Caco-2 (cell line): ENCODE measurements at regions not wholly inside any gene's neighbourhood (a gene's known extent, or its start where the extent isn't known, plus 50 kb on each side); places are given as distances from the start of the nearest gene placed in this dataset.

ENCODE experiments used
- BruUV-seq: library from RNA; stranded (reverse); fragments of 400-500 nt; replicated peaks from 2 replicates; lab custom pipeline; 2021; lab: Mats Ljungman, UMichigan
- CTCF ChIA-PET: fragments of 300-600 bp; sonication (Branson Sonifier 250); formaldehyde crosslinking; loops from one replicate; lab custom pipeline; 2022; ENCODE audit warnings: antibody characterized with exemption; lab: Charles Lee
- POLR2A ChIA-PET: fragments of 300-600 bp; sonication (Branson Sonifier 250); formaldehyde crosslinking; loops from one replicate; lab custom pipeline; 2022; ENCODE audit warnings: antibody characterized with exemption; lab: Charles Lee
- DNase-seq, 2 experiments: peaks; one replicate each; pipeline versions ENCODE4 v3.0.0 to v3.0.0-alpha.2; 2020 to 2022
- H3K27me3 ChIP-seq: replicated peaks from 2 replicates; pipeline ENCODE4 v1.6.0; 2011; ENCODE audit warnings: low read length; ENCODE audit not compliant: control insufficient read depth, insufficient read depth
- H3K36me3 ChIP-seq: 2 replicates; pipeline ENCODE4 v1.5.1; 2011; ENCODE audit warnings: low read length; ENCODE audit not compliant: control insufficient read depth, insufficient read depth
- H3K4me1 ChIP-seq: fragments of 250-450 bp; sonication (Bioruptor Pico); 2 replicates; pipeline ENCODE4 v1.5.1; 2020; ENCODE audit warnings: mild to moderate bottlenecking
- H3K4me3 ChIP-seq: 2 replicates; pipeline ENCODE4 v1.5.1; 2011; ENCODE audit warnings: low read depth, mild to moderate bottlenecking, control low read depth, low read length
- H3K9me3 ChIP-seq: fragments of 250-450 bp; sonication (Bioruptor Pico); 2 replicates; pipeline ENCODE4 v1.5.1; 2020; ENCODE audit warnings: mild to moderate bottlenecking, moderate library complexity
- H3K27ac Mint-ChIP-seq: one replicate; pipeline ENCODE4 v1.8.0; 2022; ENCODE audit warnings: mixed read lengths; ENCODE audit not compliant: unreplicated experiment
- H3K27me3 Mint-ChIP-seq: one replicate; pipeline ENCODE4 v1.8.0; 2022; ENCODE audit warnings: mixed read lengths; ENCODE audit not compliant: insufficient read depth, unreplicated experiment
- H3K36me3 Mint-ChIP-seq: one replicate; pipeline ENCODE4 v1.8.0; 2022; ENCODE audit warnings: mild to moderate bottlenecking, mixed read lengths; ENCODE audit not compliant: insufficient read depth, unreplicated experiment
- H3K4me1 Mint-ChIP-seq: one replicate; pipeline ENCODE4 v1.8.0; 2022; ENCODE audit warnings: low read depth, mixed read lengths; ENCODE audit not compliant: unreplicated experiment
- H3K4me3 Mint-ChIP-seq: one replicate; pipeline ENCODE4 v1.8.0; 2022; ENCODE audit warnings: mild to moderate bottlenecking, moderate library complexity, mixed read lengths; ENCODE audit not compliant: unreplicated experiment
- H3K9me3 Mint-ChIP-seq: one replicate; pipeline ENCODE4 v1.8.0; 2022; ENCODE audit warnings: mixed read lengths; ENCODE audit not compliant: unreplicated experiment
- CTCF ChIP-seq, 2 experiments: fragments of 200-600 bp in 1 of 2; IDR thresholded peaks; 1 replicate in 1 of 2; 2 replicates in 1 of 2; pipeline versions ENCODE4 v1.5.1 to v1.8.0; 2011 to 2022; ENCODE audit warnings: antibody characterized with exemption in 1 of 2, control low read depth in 1 of 2, inconsistent platforms in 1 of 2, low read depth in 1 of 2, low read length in 1 of 2, mild to moderate bottlenecking in 1 of 2, moderate library complexity in 1 of 2; ENCODE audit not compliant: insufficient read depth in 1 of 2, severe bottlenecking in 1 of 2, unreplicated experiment in 1 of 2
- intact Hi-C: fragments of 100-400 bp; cut with micrococcal nuclease; formaldehyde crosslinking; loops from one replicate; pipeline ENCODE4 v1.10.0; 2022; ENCODE audit not compliant: unreplicated experiment

GRCh38 chr2:180662521-180662920 is 317.9 kb upstream of the UBE2E3 start:
- H3K9me3 Mint-ChIP-seq, result no peaks in the 10 kb centered on the region
- Histone ChIP-seq H3K36me3 (no peaks in the 10 kb centered on the region), H3K4me3 (no peak overlapping the region), H3K9me3 (no peaks in the 10 kb centered on the region), H3K27me3 (no peaks in the 10 kb centered on the region), H3K4me1 (no peaks in the 10 kb centered on the region)
- POLR2A ChIA-PET, result no interaction called here
- DNase-seq, result no peak
- no peak overlapping the region for H3K27ac Mint-ChIP-seq
- H3K27me3 Mint-ChIP-seq, result peaks cover 8% of the 10 kb centered on the region
- CTCF ChIA-PET, result no interaction called here
- TF ChIP-seq CTCF (IDR thresholded peaks at IDR 0.05; ENCODE audit: insufficient read depth in 1 of 2, low read depth in 1 of 2, low read length in 1 of 2, severe bottlenecking in 1 of 2, unreplicated experiment in 1 of 2), result no peak
- H3K4me3 Mint-ChIP-seq, result no peak overlapping the region
- BruUV-seq, result no TSS peak
- intact Hi-C loops, result no loop called here
- no peaks in the 10 kb centered on the region for H3K36me3 Mint-ChIP-seq
- H3K4me1 Mint-ChIP-seq, result no peaks in the 10 kb centered on the region

- Mint-ChIP-seq H3K9me3 (no peaks in the 10 kb centered on the region), H3K4me3 (no peak overlapping the region), H3K4me1 (no peaks in the 10 kb centered on the region), H3K27ac (no peak overlapping the region), H3K27me3 (peaks cover 5% of the 10 kb centered on the region), H3K36me3 (no peaks in the 10 kb centered on the region)
- no peaks in the 10 kb centered on the region; the same call in 1 of the 2 replicates for H3K4me1 ChIP-seq
- ChIA-PET CTCF (no interaction called here), POLR2A (no interaction called here)
- no peaks in the 10 kb centered on the region for H3K36me3 ChIP-seq
- no TSS peak for BruUV-seq
- no peak for DNase-seq
- intact Hi-C loops, result no loop called here
- H3K9me3 ChIP-seq, result no peaks in the 10 kb centered on the region
- no peaks in the 10 kb centered on the region for H3K27me3 ChIP-seq
- no peak overlapping the region for H3K4me3 ChIP-seq
- TF ChIP-seq CTCF (IDR thresholded peaks at IDR 0.05; ENCODE audit: insufficient read depth in 1 of 2, low read depth in 1 of 2, low read length in 1 of 2, severe bottlenecking in 1 of 2, unreplicated experiment in 1 of 2), result no peak
These were observed 318.7 kb upstream of the UBE2E3 start for GRCh38 chr2:180661686-180662030.

GRCh38 chr2:180660881-180661685 is 319.3 kb upstream of the UBE2E3 start:
- H3K36me3 Mint-ChIP-seq, result no peaks in the 10 kb centered on the region
- Histone ChIP-seq H3K4me3 (no peak overlapping the region), H3K36me3 (no peaks in the 10 kb centered on the region), H3K27me3 (no peaks in the 10 kb centered on the region), H3K9me3 (no peaks in the 10 kb centered on the region), H3K4me1 (no peaks in the 10 kb centered on the region; the same call in 1 of the 2 replicates)
- peaks cover 5% of the 10 kb centered on the region for H3K27me3 Mint-ChIP-seq
- H3K4me3 Mint-ChIP-seq, result no peak overlapping the region
- POLR2A ChIA-PET, result no interaction called here
- no peak for TF ChIP-seq CTCF (IDR thresholded peaks at IDR 0.05; ENCODE audit: insufficient read depth in 1 of 2, low read depth in 1 of 2, low read length in 1 of 2, severe bottlenecking in 1 of 2, unreplicated experiment in 1 of 2)
- no peak for DNase-seq
- H3K9me3 Mint-ChIP-seq, result no peaks in the 10 kb centered on the region
- intact Hi-C loops, result no loop called here
- CTCF ChIA-PET, result no interaction called here
- H3K4me1 Mint-ChIP-seq, result no peaks in the 10 kb centered on the region
- H3K27ac Mint-ChIP-seq, result no peak overlapping the region
- no TSS peak for BruUV-seq
